A549 (cell line): ENCODE measurements at regions not wholly inside any gene's neighbourhood (a gene's known extent, or its start where the extent isn't known, plus 50 kb on each side); places are given as distances from the start of the nearest gene placed in this dataset.

ENCODE experiments used
- ATAC-seq, 2 experiments: fragments of 200-7000 bp in 1 of 2; fragments of >200 bp in 1 of 2; cut with Nextera tagmentation in 1 of 2; cut with Tn5 transposase in 1 of 2; 3 replicates each; pipeline versions ENCODE4 v1.8.0 to v1.9.1; 2018 to 2020; ENCODE audit warnings: mild to moderate bottlenecking in 1 of 2, moderate library complexity in 1 of 2
- CTCF ChIA-PET: fragments of 300-600 bp; sonication (Branson Sonifier 250); formaldehyde crosslinking; extraction: SDS; loops from one replicate; lab custom pipeline; 2021; ENCODE audit warnings: antibody characterized with exemption, inconsistent platforms; lab: Yijun Ruan, JAX
- POLR2A ChIA-PET: fragments of 350-600 bp; formaldehyde crosslinking; extraction: SDS; loops from one replicate; lab custom pipeline; 2021; ENCODE audit warnings: antibody characterized with exemption, inconsistent platforms; lab: Yijun Ruan, JAX
- DNase-seq, 2 experiments: peaks; one replicate each; pipeline versions ENCODE4 v3.0.0 to v3.0.0-alpha.2; 2011 to 2016; ENCODE audit warnings: low read depth in 1 of 2, low spot score in 1 of 2
- FAIRE-seq: peaks from 2 replicates; lab custom pipeline; 2011; peaks lifted over from hg19 to GRCh38; lab: Jason Lieb, UNC
- H3K27ac ChIP-seq, 2 experiments: fragments of >200 bp; sonication (Bioruptor Twin); formaldehyde crosslinking; 3 replicates each; pipeline ENCODE4 v1.5.1; 2016 to 2017
- H3K4me1 ChIP-seq: fragments of >200 bp; sonication (Bioruptor Twin); formaldehyde crosslinking; 3 replicates; pipeline ENCODE4 v1.6.1; 2016
- H3K4me2 ChIP-seq: fragments of >200 bp; sonication (Bioruptor Twin); formaldehyde crosslinking; 3 replicates; pipeline ENCODE4 v1.6.1; 2016
- H3K4me3 ChIP-seq: fragments of >200 bp; sonication (Bioruptor Twin); formaldehyde crosslinking; 3 replicates; pipeline ENCODE4 v1.5.1; 2016
- H3K9me3 ChIP-seq: fragments of >200 bp; sonication (Bioruptor Twin); formaldehyde crosslinking; 3 replicates; pipeline ENCODE4 v1.6.1; 2016
- CEBPB ChIP-seq, 2 experiments: fragments of >200 bp in 1 of 2; sonication (Bioruptor Twin) in 1 of 2; formaldehyde crosslinking in 1 of 2; IDR thresholded peaks; 2 replicates each; pipeline ENCODE4 v1.6.1; 2012 to 2016
- CHD2 ChIP-seq: fragments of 150-350 bp; IDR thresholded peaks from 2 replicates; pipeline ENCODE4 v1.6.1; 2014; ENCODE audit warnings: low read length; ENCODE audit not compliant: partially characterized antibody
- ELK1 ChIP-seq: fragments of 150-350 bp; IDR thresholded peaks from 2 replicates; pipeline ENCODE4 v1.6.1; 2014; ENCODE audit warnings: low read depth, mild to moderate bottlenecking, low read length
- ESRRA ChIP-seq: fragments of 150-350 bp; IDR thresholded peaks from 2 replicates; pipeline ENCODE4 v1.6.1; 2014; ENCODE audit warnings: mild to moderate bottlenecking, low read length, borderline replicate concordance
- FOSB ChIP-seq: fragments of 250-450 bp; sonication (Bioruptor Pico); IDR thresholded peaks from 2 replicates; pipeline ENCODE4 v1.5.0; 2020; ENCODE audit warnings: mild to moderate bottlenecking, moderate library complexity
- FOSL2 ChIP-seq, 2 experiments: fragments of 450-650 bp in 1 of 2; fragments of >200 bp in 1 of 2; sonication (Bioruptor Twin) in 1 of 2; formaldehyde crosslinking; IDR thresholded peaks; 2 replicates each; pipeline versions ENCODE4 v1.5.0 to v1.6.1; 2016 to 2020; ENCODE audit warnings: mild to moderate bottlenecking in 1 of 2, moderate library complexity in 1 of 2
- FOXS1 ChIP-seq: fragments of 250-450 bp; sonication (Bioruptor Pico); IDR thresholded peaks from 2 replicates; pipeline ENCODE4 v1.5.0; 2020; ENCODE audit warnings: mild to moderate bottlenecking, moderate library complexity
- GATA3 ChIP-seq: IDR thresholded peaks from 2 replicates; pipeline ENCODE4 v1.6.1; 2012; ENCODE audit warnings: borderline replicate concordance
- HDAC2 ChIP-seq: fragments of 200-600 bp; sonication (generic); IDR thresholded peaks from 2 replicates; pipeline ENCODE4 v1.6.1; 2016
- HEYL ChIP-seq: fragments of 250-450 bp; sonication (Bioruptor Pico); IDR thresholded peaks from 2 replicates; pipeline ENCODE4 v1.8.0; 2021; ENCODE audit warnings: mild to moderate bottlenecking, moderate library complexity
- HOXA7 ChIP-seq: fragments of 250-450 bp; sonication (Bioruptor Pico); IDR thresholded peaks from 2 replicates; pipeline ENCODE4 v1.5.0; 2020; ENCODE audit warnings: mild to moderate bottlenecking, moderate library complexity
- HOXB5 ChIP-seq: fragments of 250-450 bp; sonication (Bioruptor Pico); IDR thresholded peaks from 2 replicates; pipeline ENCODE4 v1.5.0; 2020; ENCODE audit warnings: mild to moderate bottlenecking, moderate library complexity
- JUN ChIP-seq, 2 experiments: fragments of >200 bp; sonication (Bioruptor Twin); formaldehyde crosslinking; IDR thresholded peaks; 2 replicates in 1 of 2; 3 replicates in 1 of 2; pipeline ENCODE4 v1.6.1; 2016 to 2017
- JUNB ChIP-seq: fragments of >200 bp; sonication (Bioruptor Twin); formaldehyde crosslinking; IDR thresholded peaks from 2 replicates; pipeline ENCODE4 v1.6.1; 2016
- KDM1A ChIP-seq: fragments of 200-600 bp; sonication (generic); IDR thresholded peaks from 2 replicates; pipeline ENCODE4 v1.6.1; 2016; ENCODE audit warnings: low read depth, mild to moderate bottlenecking
- MAX ChIP-seq: IDR thresholded peaks from 2 replicates; pipeline ENCODE4 v1.6.1; 2012
- MAZ ChIP-seq: fragments of 150-350 bp; IDR thresholded peaks from 2 replicates; pipeline ENCODE4 v1.6.1; 2014; ENCODE audit warnings: antibody characterized with exemption, low read depth, low read length, borderline replicate concordance
- MYC ChIP-seq: IDR thresholded peaks from 2 replicates; pipeline ENCODE4 v1.6.1; 2012; ENCODE audit warnings: mild to moderate bottlenecking, inconsistent platforms, low read length, improper control_type of control experiment, borderline replicate concordance
- NPAS2 ChIP-seq: fragments of 250-450 bp; sonication (Bioruptor Pico); IDR thresholded peaks from 2 replicates; pipeline ENCODE4 v1.8.0; 2022; ENCODE audit warnings: mild to moderate bottlenecking, moderate library complexity, borderline replicate concordance
- PHF8 ChIP-seq: fragments of 200-600 bp; sonication (generic); IDR thresholded peaks from 2 replicates; pipeline ENCODE4 v1.6.1; 2016; ENCODE audit warnings: low read depth, mild to moderate bottlenecking, antibody characterized with exemption, moderate library complexity, borderline replicate concordance
- RAD21 ChIP-seq, 2 experiments: fragments of >200 bp in 1 of 2; sonication (Bioruptor Twin) in 1 of 2; formaldehyde crosslinking in 1 of 2; IDR thresholded peaks in 1 of 2; conservative IDR thresholded peaks in 1 of 2; 2 replicates in 1 of 2; 3 replicates in 1 of 2; pipeline ENCODE4 v1.6.1; 2012 to 2018; ENCODE audit warnings: inconsistent platforms in 1 of 2
- RCOR1 ChIP-seq: fragments of 150-350 bp; IDR thresholded peaks from 2 replicates; pipeline ENCODE4 v1.6.1; 2014; ENCODE audit warnings: antibody characterized with exemption, low read length, low read depth
- RFX5 ChIP-seq: fragments of 450-650 bp; IDR thresholded peaks from 2 replicates; pipeline ENCODE4 v1.7.1; 2014; ENCODE audit warnings: antibody characterized with exemption, mild to moderate bottlenecking, moderate library complexity
- RNF2 ChIP-seq: fragments of 200-600 bp; sonication (generic); IDR thresholded peaks from 2 replicates; pipeline ENCODE4 v1.6.1; 2016; ENCODE audit warnings: low read depth, mild to moderate bottlenecking, antibody characterized with exemption, moderate library complexity, borderline replicate concordance
- SREBF2 ChIP-seq: fragments of 450-650 bp; IDR thresholded peaks from 2 replicates; pipeline ENCODE4 v1.6.1; 2014; ENCODE audit warnings: mild to moderate bottlenecking, moderate library complexity
- TFCP2L1 ChIP-seq: fragments of 250-450 bp; sonication (Bioruptor Pico); IDR thresholded peaks from 2 replicates; pipeline ENCODE4 v1.5.0; 2021; ENCODE audit warnings: mild to moderate bottlenecking
- TP53 ChIP-seq: fragments of 250-450 bp; sonication (Bioruptor Pico); IDR thresholded peaks from 2 replicates; pipeline ENCODE4 v1.5.0; 2021; ENCODE audit warnings: mild to moderate bottlenecking, moderate library complexity
- ZNF302 ChIP-seq: fragments of 250-450 bp; sonication (Bioruptor Pico); IDR thresholded peaks from 2 replicates; pipeline ENCODE4 v1.9.0; 2021; ENCODE audit warnings: inconsistent platforms, mild to moderate bottlenecking, moderate library complexity
- ZSCAN20 ChIP-seq: fragments of 250-450 bp; sonication (Bioruptor Pico); IDR thresholded peaks from 2 replicates; pipeline ENCODE4 v1.8.0; 2022; ENCODE audit warnings: mild to moderate bottlenecking, moderate library complexity
- WGBS: methylation state at CpG from one replicate; pipeline ENCODE4 v1.1.6; 2017; ENCODE audit errors: missing lambda C conversion rate; 5-methylcytosine and 5-hydroxymethylcytosine counted together

GRCh38 chr5:159582756-159583541 is 252.7 kb upstream of the IL12B start:
- Histone ChIP-seq H3K9me3 (peaks cover 11% of the 10 kb centered on the region; the same call in 1 of the 3 replicates), H3K27ac (peak overlapping the region; percentile 74 to 87)
- peak; percentile 18 to 21; a peak in 3 of 6 replicates for ATAC-seq
- no peak for TF ChIP-seq ELK1
- no peak for TF ChIP-seq HOXA7 (CRISPR knock-in tag)
- 0 out of 2 replicates have a peak, but pooled peaks have one; percentile 37 for TF ChIP-seq ESRRA
- no peak for TF ChIP-seq RFX5
- TF ChIP-seq ZNF302 (CRISPR knock-in tag): no peak
- TF ChIP-seq JUN (IDR thresholded peaks at IDR 0.05): no peak
- no peak for TF ChIP-seq FOSB
- no peak for TF ChIP-seq HDAC2
- TF ChIP-seq PHF8: no peak
- no peak for TF ChIP-seq ZSCAN20 (CRISPR knock-in tag)
- no peak for TF ChIP-seq MAZ
- peak; percentile 39; the same call in 1 of the 2 replicates for TF ChIP-seq GATA3
- TF ChIP-seq MYC: no peak
- no peak for TF ChIP-seq TP53 (CRISPR knock-in tag)
- no peak for TF ChIP-seq CHD2
- TF ChIP-seq FOSL2 (IDR thresholded peaks at IDR 0.05): peak; percentile 6; the same call in 1 of the 2 replicates
- peak; percentile 77 for TF ChIP-seq FOSL2 (CRISPR knock-in tag; IDR thresholded peaks at IDR 0.05)
- no peak for TF ChIP-seq NPAS2 (CRISPR knock-in tag)
- TF ChIP-seq SREBF2: no peak
- 0 out of 4 replicates have a peak, but pooled peaks of 1 of the 2 experiments have one; percentile 3 for TF ChIP-seq CEBPB (IDR thresholded peaks at IDR 0.05)
- no peak for TF ChIP-seq FOXS1 (CRISPR knock-in tag)
- no peak for TF ChIP-seq HEYL (CRISPR knock-in tag)
- TF ChIP-seq RCOR1: no peak
- TF ChIP-seq JUNB: peak; percentile 20
- TF ChIP-seq MAX: peak; percentile 34; the same call in 1 of the 2 replicates
- TF ChIP-seq KDM1A: no peak
- no peak for TF ChIP-seq RNF2
- TF ChIP-seq TFCP2L1 (CRISPR knock-in tag): no peak
- TF ChIP-seq HOXB5 (CRISPR knock-in tag): no peak
- no peak for TF ChIP-seq RAD21 (conservative IDR thresholded peaks at IDR 0.05 in 1 of 2, IDR thresholded peaks at IDR 0.05 in 1 of 2)
- TF ChIP-seq, all 56 proteins: peak for 6
- WGBS: 23% methylated on average over 1 of the region's 1 CpG
- Histone ChIP-seq H3K4me3 (no peak overlapping the region), H3K4me1 (peaks cover 62% of the 10 kb centered on the region), H3K4me2 (peak overlapping the region; percentile 80)
- DNase-seq (peak; percentile 33 to 55), FAIRE-seq (peak; percentile 65)
- CTCF ChIA-PET: interaction anchor here (1.0 to 4.5 kb wide), 9 partner anchors 11 to 404 kb away, joined by 3 to 39 read pairs (median 9); no protein-coding TSS in a partner anchor
- POLR2A ChIA-PET: interaction anchor here (1.4 kb wide), 1 partner anchor 329 kb away, joined by 4 read pairs; no protein-coding TSS in a partner anchor
